ENCODE measurements at regions not wholly inside any gene's neighbourhood (a gene's known extent, or its start where the extent isn't known, plus 50 kb on each side); places are given as distances from the start of the nearest gene placed in this dataset.
"Not testable (repeated sequence)": the region's sequence is repeated elsewhere in the genome, so short reads cannot be mapped to it uniquely, and the experiment has no call there.

DNA sequence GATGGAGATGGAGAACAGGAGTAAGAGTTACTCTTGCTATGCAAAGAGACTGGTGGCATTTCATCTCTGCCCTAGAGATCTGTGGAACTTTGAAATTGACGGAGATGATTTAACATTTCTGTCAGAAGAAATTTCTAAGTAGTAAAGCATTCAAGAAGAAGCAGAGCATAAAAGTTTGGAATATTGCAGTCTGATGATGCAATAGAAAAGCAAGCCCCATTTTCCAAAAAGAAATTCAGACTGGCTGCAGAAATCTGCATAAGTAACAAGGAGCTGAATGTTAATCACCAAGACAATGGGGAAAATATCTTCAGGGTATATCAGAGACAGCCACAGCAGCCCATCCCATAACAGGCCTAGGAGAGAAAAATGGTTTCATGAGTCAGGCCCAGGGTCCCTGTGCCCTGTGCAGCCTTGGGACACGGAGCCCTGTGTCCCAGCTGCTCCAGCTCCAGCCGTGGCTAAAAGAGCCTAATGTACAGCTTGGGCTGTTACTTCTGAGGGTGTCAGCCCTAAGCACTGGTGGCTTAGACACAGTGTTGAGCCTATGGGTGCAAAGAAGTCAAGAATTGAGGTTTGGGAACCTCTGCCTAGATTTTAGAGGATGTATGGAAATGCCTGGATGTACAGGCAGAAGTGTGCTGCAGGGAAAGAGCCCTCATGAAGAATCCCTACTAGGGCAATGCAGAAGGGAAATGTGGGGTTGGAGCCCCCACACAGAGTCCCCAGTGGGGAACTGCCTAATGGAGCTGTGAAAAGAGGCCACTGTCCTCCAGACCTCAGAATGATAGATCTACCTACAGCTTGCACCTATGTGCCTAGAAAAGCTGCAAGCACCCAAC, 616.6 kb downstream of the SLC16A7 start:
- no peak for DNase-seq
- in situ Hi-C loops (cut with MboI; ENCODE audit: low pct_unique_long_range_greater_than_20kb, low sequenced_read_pairs), result no loop called here

DNA sequence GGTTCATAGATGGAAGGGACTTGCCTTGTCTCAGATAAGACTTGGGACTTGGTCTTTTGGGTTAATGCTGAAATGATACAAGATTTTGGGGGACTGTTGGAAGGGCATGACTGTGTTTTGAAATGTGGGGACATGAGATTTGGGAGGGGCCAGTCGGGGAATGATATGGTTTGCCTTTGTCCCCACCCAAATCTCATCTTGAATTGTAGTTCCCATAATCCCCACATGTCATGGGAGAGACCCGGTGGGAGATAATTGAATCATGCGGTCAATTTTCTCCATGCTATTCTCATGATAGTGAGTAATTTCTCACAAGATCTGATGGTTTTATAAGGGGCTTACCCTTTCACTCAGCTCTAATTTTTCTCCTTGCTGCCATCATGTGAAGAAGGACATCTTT, 617.4 kb downstream of the SLC16A7 start:
- in situ Hi-C loops (cut with MboI; ENCODE audit: low pct_unique_long_range_greater_than_20kb, low sequenced_read_pairs); DNase-seq: not testable (repeated sequence)

DNA sequence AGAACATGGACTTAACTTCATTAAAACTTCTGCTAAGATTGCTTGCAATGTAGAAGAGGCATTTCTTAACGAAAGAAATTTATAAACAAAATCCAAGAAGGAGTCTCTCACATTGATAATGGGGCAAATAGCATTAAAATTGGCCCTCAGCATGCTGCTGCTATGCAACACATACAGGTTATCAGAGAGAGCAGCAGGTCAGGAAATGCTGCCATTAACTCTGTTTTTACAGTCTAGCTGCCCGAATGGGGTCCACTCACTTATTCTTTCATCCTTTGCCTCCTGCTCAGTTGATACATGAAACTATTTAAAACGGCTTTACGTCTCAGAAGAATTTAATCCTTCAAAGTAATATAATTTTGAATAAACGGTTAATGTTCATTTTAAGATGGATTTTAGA, 620.4 kb downstream of the SLC16A7 start:
- DNase-seq, result no peak
- in situ Hi-C loops (cut with MboI; ENCODE audit: low pct_unique_long_range_greater_than_20kb, low sequenced_read_pairs), result no loop called here

DNA sequence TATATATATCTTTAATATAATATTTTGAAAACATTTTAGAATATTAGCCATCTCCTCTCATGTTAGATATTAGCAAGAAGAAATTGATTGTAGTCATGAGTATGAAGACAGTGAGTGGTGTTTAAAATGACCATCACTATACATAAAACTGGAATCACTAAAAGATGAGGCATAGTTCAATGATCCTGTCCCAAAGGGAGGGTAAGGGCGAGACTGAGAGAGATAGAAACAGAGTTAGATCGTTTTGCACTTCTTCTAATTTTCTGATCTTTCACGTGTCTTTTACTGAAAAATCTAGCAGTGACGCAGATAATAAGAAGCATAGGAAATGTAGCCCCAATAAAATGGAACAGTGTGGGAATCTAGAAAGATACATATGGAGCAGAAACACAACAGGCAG, 627.4 kb downstream of the SLC16A7 start:
- in situ Hi-C loops (cut with MboI; ENCODE audit: low pct_unique_long_range_greater_than_20kb, low sequenced_read_pairs), result no loop called here
- DNase-seq, result no peak

DNA sequence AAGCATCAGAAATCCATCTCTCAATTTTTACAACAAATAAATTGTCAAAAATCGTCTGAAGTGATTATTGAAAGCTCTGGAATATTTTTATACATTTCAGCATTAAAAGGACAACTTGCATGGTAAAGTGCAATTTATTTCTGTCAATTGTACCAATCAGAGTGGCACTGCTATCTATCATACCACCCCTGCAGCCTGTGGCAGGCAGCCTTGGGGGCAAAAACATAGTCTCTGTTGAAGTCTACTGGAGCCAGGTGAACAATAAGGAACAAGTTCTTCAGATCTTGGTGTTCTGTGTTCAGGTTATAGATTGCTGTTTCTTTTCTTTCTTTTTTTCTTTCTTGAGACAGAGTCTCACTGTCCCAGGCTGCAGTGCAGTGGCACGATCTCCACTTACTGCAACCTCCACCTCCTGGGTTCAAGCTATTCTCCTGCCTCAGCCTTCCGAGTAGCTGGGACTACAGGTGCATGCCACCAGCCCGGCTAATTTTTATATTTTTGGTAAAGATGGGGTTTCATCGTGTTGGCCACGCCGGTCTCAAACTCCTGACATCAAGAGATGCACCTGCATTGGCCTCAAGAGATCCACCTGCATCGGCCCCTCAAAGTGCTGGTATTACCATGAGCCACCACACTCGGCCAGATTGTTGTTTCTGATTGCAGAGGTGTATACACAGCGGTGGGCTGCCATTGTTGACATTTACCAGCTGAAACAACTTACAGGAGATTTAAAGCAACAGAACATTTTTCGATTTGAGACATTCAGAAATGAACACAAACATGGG, 629.6 kb downstream of the SLC16A7 start:
- in situ Hi-C loops (cut with MboI; ENCODE audit: low pct_unique_long_range_greater_than_20kb, low sequenced_read_pairs), result no loop called here
- DNase-seq, result no peak

DNA sequence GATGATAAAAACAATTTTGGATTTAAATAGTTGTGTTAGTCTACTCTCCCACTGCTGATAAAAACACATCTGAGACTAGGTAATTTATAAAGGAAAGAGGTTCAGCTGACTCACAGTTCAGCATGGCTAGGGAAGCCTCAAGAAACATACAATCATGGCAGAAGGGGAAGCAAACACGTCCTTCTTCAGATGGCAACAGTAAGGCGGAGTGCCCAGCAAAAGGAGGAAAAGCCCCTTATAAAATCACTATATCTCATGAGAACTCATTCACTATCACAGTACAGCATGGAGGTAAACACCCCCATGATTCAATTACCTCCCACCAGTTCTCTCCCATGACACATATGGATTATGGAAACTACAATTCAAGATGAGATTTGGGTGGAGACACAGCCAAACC, 632.1 kb downstream of the SLC16A7 start:
- no peak for DNase-seq
- in situ Hi-C loops (cut with MboI; ENCODE audit: low pct_unique_long_range_greater_than_20kb, low sequenced_read_pairs), result no loop called here

DNA sequence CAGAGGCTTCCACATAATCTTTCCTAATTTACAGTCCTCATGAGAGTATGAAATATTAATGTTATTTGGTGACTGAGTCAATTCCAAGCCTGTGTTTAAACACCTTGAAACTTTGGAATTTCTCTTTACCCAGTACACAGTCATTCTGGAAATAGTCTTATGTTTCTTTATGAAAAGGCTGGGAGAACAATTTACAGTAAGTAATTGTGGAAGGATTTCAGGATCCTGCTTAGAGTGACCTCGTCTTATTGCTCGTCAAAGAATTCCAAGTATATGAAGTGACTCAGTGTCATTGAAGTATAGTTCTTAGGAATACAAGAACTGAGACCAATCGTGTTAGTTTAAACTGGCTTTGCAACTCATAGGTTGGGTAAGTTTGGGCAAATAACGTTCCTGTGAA, 634.2 kb downstream of the SLC16A7 start:
- in situ Hi-C loops (cut with MboI; ENCODE audit: low pct_unique_long_range_greater_than_20kb, low sequenced_read_pairs), result no loop called here
- DNase-seq, result no peak

DNA sequence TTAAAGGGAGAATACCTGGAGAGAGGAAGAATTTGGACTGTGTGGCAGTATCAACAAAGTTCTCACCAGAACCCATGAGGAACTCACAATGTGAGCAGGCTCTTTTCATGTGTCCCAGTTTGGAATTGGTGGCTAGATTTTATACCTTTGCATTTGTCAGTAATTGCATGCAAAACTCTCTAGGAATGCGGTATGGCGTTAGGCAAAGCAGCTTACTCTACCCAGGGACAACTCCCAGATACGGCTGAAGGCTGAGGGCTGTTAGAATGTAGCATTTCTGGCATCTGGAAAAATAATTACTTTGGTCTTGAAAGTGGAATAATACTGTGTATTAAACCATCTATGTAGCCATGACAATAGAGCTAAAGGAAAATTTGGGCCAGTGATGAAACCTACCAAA, 635.5 kb downstream of the SLC16A7 start:
- in situ Hi-C loops (cut with MboI; ENCODE audit: low pct_unique_long_range_greater_than_20kb, low sequenced_read_pairs), result no loop called here
- DNase-seq, result no peak

DNA sequence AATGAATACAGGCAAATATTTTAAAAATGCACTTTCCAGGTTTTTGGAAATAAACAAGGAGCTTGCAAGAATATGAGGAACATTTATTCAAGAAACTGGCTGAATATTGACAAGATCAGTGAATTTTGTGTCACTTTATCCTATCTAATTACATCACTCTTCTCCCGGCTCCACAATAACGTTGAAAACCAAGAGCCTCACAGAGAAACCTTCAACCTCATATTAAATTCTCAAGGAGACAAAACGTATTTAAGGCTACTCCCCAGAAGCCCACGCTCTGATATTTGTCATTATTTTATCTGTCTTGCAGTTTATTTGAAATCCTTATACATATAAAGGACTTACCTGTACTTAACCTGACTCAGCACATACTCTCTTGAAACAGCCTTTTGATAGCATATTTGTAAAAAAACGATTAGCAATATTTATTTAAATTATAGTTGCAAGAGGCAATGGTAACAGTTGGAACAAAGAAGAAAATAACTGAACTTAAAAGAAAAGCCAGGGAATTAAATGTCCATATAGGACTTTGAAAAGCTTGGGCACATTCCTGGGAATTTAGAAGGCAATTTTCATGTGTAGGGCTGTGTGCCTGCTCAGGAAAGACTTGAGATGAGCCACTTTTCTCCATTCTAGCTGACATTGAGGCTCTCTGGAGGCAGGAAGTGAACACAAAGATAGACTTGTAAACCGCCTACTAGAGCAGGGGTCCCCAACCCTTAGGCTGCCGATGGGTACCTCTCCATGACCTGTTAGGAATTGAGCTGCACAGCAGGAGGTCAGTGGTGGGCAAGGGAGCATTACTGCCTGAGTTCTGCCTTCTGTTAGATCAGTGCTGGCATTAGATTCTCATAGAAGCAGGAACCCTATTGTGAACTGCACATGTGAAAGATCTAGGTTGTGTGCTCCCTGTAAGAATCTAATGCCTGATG, 636.4 kb downstream of the SLC16A7 start:
- in situ Hi-C loops (cut with MboI; ENCODE audit: low pct_unique_long_range_greater_than_20kb, low sequenced_read_pairs), result no loop called here
- DNase-seq, result no peak

DNA sequence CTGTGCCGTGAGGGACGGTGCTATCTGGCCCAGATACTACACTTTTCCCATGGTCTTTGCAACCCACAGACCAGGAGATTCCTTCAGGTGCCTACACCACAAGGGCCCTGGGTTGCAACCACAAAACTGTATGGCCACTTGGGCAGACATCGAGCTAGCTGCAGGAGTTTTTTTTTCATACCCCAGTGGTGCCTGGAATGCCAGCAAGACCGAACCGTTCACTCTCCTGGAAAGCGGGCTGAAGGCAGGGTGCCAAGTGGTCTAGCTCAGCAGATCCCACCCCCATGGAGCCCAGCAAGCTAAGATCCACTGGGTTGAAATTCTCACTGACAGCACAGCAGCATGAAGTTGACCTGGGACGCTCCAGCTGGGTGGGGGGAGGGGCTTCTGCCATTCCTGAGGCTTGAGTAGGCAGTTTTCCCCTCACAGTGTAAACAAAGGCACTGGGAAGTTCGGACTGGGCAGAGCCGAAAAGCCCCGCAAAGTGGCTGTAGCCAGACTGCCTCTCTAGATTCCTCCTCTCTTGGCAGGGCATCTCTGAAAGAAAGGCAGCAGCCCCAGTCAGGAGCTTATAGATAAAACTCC, 638.9 kb downstream of the SLC16A7 start:
- DNase-seq; in situ Hi-C loops (cut with MboI; ENCODE audit: low pct_unique_long_range_greater_than_20kb, low sequenced_read_pairs): not testable (repeated sequence)

DNA sequence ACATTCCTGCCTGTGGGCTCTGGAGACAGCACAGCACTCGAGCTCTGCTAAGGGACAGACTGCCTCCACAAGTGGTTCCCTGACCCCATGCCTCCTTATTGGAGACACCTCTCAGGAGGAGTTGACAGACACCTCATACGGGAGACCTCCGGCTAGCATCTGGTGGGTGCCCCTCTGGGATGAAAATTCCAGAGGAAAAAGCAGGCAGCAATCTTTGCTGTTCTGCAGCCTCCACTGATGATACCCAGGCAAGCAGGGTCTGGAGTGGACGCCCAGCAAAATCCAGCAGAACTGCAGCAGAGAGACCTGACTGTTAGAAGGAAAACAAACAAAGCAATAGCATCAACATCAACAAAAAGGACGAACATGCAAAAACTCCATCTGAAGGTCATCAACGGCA, 639.4 kb downstream of the SLC16A7 start:
- DNase-seq, result no peak
- in situ Hi-C loops (cut with MboI; ENCODE audit: low pct_unique_long_range_greater_than_20kb, low sequenced_read_pairs), result no loop called here

DNA sequence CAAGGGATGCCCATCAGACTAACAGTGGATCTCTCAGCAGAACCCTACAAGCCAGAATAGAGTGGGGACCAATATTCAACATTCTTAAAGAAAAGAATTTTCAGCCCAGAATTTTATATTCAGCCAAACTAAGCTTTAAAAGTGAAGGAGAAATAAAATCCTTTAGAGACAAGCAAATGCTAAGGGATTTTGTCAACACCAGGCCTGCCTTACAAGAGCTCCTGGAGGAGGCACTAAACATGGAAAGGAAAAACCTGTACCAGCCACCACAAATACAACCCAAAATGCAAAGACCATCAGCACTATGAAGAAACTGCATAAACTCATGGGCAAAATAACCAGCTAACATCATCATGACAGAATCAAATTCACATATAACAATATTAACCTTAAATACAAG, 640.6 kb downstream of the SLC16A7 start:
- in situ Hi-C loops (cut with MboI; ENCODE audit: low pct_unique_long_range_greater_than_20kb, low sequenced_read_pairs); DNase-seq: not testable (repeated sequence)

DNA sequence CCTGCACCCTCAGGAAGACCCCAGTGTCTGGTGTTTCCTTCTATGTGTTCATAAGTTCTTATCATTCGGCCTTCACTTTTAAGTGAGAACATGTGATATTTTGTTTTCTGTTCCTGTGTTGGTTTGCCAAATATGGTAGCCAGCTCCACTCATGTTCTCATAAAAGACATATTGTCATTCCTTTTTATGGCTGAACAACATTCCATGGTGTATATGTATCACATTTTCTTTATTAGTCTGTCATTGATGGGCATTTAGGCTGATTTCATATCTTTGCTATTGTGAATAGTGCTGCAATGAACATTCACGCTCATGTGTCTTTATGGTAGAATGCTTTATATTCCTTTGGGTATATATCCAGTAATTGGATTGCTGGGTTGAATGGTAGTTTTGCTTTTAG, 645.1 kb downstream of the SLC16A7 start:
- no peak for DNase-seq
- in situ Hi-C loops (cut with MboI; ENCODE audit: low pct_unique_long_range_greater_than_20kb, low sequenced_read_pairs), result no loop called here

DNA sequence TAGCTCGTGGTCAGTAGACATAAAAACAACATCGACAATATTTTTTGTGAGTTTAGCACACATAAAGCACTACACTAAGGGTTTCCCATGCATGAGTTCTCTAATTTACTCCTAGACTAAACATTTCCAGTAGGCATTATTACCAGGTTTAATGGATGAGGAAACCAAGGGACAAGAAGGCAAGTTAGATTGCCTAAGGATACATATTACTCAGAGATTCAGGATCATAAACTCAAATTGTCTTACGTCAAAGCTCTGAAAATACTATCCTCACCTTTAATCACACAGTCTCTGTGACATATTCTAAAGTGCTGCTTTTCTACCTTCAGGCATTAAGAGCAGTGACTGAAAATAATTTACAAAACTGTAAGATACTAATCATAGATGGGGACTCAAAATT, 655.3 kb downstream of the SLC16A7 start:
- in situ Hi-C loops (cut with MboI; ENCODE audit: low pct_unique_long_range_greater_than_20kb, low sequenced_read_pairs), result no loop called here
- no peak for DNase-seq

DNA sequence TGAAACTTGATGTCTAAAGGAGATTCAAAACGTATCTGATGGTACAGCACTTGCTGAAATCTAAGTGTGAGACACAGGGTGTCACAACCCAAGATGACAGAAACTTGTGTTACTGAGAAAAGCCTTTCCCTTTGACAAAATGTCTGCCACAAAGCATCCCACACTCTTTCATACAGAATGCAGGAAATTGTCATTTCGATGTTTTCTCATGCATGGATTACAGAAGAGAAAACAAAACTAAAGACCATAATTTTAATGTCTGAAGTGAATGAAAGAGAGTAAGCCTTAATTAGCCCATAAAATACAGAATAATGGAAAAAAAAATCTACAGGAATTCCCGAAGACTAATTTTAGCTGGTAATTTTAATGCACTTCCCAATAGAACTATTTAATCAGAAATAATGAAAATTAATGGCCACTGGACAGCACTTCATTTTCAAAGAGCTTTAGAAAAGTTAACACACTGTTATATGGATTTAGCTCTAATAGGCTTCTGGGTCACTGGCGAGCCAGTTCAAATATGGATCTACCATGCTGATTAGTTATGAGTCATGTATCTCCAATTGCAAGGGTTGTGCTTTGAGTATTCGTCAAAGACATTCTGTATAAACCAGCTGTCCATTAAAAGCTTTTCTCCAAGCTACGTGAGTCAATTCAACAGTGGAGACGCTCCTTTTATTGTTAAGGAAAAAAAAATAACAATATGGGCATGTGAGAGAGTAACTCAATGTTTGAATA, 656.7 kb downstream of the SLC16A7 start:
- in situ Hi-C loops (cut with MboI; ENCODE audit: low pct_unique_long_range_greater_than_20kb, low sequenced_read_pairs), result no loop called here
- no peak for DNase-seq

DNA sequence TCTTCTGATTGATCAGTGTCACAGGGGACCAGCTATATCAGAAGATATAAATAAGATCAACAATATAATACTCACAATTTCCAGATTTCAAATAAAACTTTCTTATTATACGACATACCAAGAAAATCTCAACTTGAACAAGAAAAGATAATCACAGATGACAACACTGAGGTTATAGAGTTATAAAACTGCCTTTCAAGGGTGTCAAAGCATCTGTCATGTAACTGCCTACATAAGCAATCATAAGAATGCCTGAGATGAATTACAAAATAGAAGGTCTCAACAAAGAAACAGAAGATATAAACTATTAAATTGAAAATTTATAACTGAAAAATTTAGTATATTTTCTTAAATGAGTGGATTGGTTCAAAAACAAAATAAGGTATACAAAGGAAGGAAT, 659.2 kb downstream of the SLC16A7 start:
- no peak for DNase-seq
- in situ Hi-C loops (cut with MboI; ENCODE audit: low pct_unique_long_range_greater_than_20kb, low sequenced_read_pairs), result no loop called here

DNA sequence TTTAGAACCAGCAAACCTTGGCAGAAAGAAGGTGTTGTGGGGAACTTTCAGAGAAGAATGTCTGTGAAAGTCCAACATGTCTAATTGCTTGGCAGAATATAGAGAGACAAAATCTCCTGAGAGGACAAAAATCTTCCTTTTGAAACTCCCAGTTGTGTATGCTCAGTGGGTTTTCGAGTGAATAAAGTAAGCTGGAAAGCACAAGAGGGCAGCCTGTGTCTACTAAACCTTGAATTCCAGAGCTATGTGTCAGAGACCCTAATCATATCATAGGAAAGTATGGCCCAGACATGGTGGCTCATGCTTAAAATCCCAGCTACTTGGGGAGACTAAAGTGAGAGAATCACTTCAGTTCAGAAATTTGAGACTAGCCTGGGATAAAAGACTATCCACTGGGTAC, 661.2 kb downstream of the SLC16A7 start:
- in situ Hi-C loops (cut with MboI; ENCODE audit: low pct_unique_long_range_greater_than_20kb, low sequenced_read_pairs), result no loop called here
- DNase-seq, result no peak

DNA sequence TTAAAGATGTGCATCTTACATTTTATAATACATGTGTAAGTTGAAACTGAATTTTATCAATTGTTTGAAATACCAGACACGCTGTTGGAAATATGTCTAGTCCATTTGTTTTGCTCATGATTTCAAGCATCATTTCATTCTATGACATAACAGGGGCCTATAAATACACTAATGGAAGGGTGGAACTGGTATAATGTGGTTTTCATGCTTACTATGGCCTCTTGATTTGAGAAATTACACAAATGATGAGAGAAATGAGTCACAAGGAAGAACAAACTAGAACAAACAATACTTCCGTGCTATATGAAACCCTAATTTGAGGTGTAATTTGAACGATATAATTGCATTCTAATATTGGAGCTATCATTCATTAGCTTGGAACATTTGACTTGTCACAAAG, 663.4 kb downstream of the SLC16A7 start:
- DNase-seq, result no peak
- in situ Hi-C loops (cut with MboI; ENCODE audit: low pct_unique_long_range_greater_than_20kb, low sequenced_read_pairs), result no loop called here

DNA sequence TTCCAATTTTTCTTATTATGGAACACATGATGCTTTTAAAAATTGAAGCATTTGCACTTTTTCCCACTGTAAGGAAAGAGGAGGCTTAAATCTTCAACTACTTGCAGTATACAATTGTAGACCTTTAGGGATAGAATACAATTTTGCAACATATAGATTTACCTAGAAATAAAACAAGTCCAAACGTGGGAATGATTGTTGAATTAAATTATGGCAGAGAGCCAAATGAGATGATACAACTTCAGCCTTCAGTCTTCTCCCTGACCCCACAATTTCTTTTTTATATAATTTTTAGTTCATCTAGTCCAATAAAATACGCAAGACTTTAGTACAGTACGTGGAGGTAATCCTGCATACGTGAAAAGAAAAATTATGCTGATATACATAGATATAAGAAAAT, 666.5 kb downstream of the SLC16A7 start:
- in situ Hi-C loops (cut with MboI; ENCODE audit: low pct_unique_long_range_greater_than_20kb, low sequenced_read_pairs), result no loop called here
- DNase-seq, result no peak
